RWPE1 (cell line): ENCODE measurements at regions not wholly inside any gene's neighbourhood (a gene's known extent, or its start where the extent isn't known, plus 50 kb on each side); places are given as distances from the start of the nearest gene placed in this dataset.
"Not testable (repeated sequence)": the region's sequence is repeated elsewhere in the genome, so short reads cannot be mapped to it uniquely, and the experiment has no call there.

Source experiments
- CTCF ChIA-PET: fragments of 350-600 bp; sonication (Branson Sonifier 250); formaldehyde crosslinking; extraction: SDS; loops from one replicate; lab custom pipeline; 2021; lab: Yijun Ruan, JAX
- POLR2A ChIA-PET: fragments of 400-600 bp; formaldehyde crosslinking; extraction: SDS; loops from one replicate; lab custom pipeline; 2020; ENCODE audit warnings: antibody characterized with exemption; ENCODE audit not compliant: low non-redundant PET; lab: Yijun Ruan, JAX
- DNase-seq: peaks from one replicate; pipeline ENCODE4 v3.0.0; 2012; ENCODE audit warnings: low spot score
- H3K27ac ChIP-seq: fragments of 450-650 bp; 2 replicates; pipeline ENCODE4 v1.5.1; 2017
- TF ChIP-seq, protein P1 (sequence below): fragments of 450-650 bp; conservative IDR thresholded peaks from 2 replicates; pipeline ENCODE4 v1.5.1; 2017; ENCODE audit warnings: low read depth, mild to moderate bottlenecking

- TF ChIP-seq, protein P1, sequence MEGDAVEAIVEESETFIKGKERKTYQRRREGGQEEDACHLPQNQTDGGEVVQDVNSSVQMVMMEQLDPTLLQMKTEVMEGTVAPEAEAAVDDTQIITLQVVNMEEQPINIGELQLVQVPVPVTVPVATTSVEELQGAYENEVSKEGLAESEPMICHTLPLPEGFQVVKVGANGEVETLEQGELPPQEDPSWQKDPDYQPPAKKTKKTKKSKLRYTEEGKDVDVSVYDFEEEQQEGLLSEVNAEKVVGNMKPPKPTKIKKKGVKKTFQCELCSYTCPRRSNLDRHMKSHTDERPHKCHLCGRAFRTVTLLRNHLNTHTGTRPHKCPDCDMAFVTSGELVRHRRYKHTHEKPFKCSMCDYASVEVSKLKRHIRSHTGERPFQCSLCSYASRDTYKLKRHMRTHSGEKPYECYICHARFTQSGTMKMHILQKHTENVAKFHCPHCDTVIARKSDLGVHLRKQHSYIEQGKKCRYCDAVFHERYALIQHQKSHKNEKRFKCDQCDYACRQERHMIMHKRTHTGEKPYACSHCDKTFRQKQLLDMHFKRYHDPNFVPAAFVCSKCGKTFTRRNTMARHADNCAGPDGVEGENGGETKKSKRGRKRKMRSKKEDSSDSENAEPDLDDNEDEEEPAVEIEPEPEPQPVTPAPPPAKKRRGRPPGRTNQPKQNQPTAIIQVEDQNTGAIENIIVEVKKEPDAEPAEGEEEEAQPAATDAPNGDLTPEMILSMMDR = no peak
- no peak for DNase-seq
- CTCF ChIA-PET = no interaction called here
- POLR2A ChIA-PET = no interaction called here
- no peak overlapping the region for H3K27ac ChIP-seq
Measured at GRCh38 chr17:20797292-20797691, 217.8 kb downstream of the CDRT15L2 start.

DNA sequence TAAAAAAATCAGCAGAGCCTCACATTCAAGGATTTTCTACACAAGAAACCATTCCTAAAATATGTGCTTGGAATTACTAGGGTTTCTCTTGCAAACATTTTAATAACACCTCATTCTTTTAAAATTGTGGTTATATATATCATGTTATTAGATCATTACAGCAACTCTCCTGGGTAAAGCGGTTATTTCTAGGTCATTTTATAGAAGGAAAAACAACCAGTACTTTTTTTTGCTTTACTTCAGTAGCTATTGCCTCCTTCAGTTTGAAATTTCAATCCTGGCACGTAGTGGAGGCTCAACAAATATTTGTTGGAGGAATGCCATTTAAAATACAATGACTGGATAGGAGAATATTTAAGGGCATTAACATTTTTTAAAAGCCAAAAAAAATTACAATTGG is 220.6 kb downstream of the CDRT15L2 start:
- DNase-seq = no peak
- TF ChIP-seq, protein P1 = no peak
- CTCF ChIA-PET = interaction anchor here (1.2 kb wide), 1 partner anchor 193 kb away, joined by 4 read pairs; no protein-coding TSS in a partner anchor
- no peak overlapping the region for H3K27ac ChIP-seq
- POLR2A ChIA-PET = no interaction called here

GRCh38 chr17:20805751-20806150 is 226.2 kb downstream of the CDRT15L2 start:
- H3K27ac ChIP-seq = no peak overlapping the region
- no peak for DNase-seq
- ChIA-PET POLR2A (no interaction called here), CTCF (no interaction called here)
- TF ChIP-seq, protein P1 = no peak

- H3K27ac ChIP-seq, CTCF ChIA-PET, POLR2A ChIA-PET, DNase-seq: not testable (repeated sequence)
Measured at GRCh38 chr17:20807566-20807965, 228.0 kb downstream of the CDRT15L2 start.

GRCh38 chr17:20815410-20815809 is 227.4 kb downstream of the USP22 start:
- CTCF ChIA-PET, H3K27ac ChIP-seq, POLR2A ChIA-PET, DNase-seq: not testable (repeated sequence)

DNA sequence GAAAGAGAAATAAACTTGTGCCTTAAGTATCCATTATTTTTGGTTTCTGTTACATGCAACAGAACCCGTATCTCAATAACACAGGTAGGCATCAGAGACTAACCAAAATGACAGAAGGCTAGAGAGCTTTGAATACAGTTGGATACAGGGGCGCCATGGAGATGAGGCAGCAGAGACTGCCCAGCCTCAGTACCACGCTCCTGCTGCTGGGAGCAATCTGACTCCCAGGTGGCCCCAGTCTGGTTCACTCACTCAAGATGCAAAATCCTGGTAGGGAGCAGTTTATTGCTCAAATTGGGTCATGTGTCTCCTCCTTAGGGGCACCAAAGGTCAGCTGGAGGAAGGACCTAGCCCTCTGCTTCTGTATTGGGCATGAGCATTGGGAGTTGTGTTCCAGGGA is 218.9 kb downstream of the USP22 start:
- ChIA-PET POLR2A (no interaction called here), CTCF (interaction anchor here (0.6 to 1.3 kb wide), 2 partner anchors 169 to 256 kb away, joined by 3 read pairs; no protein-coding TSS in a partner anchor)
- no peak for DNase-seq
- no peak overlapping the region for H3K27ac ChIP-seq
- TF ChIP-seq, protein P1 = no peak

DNA sequence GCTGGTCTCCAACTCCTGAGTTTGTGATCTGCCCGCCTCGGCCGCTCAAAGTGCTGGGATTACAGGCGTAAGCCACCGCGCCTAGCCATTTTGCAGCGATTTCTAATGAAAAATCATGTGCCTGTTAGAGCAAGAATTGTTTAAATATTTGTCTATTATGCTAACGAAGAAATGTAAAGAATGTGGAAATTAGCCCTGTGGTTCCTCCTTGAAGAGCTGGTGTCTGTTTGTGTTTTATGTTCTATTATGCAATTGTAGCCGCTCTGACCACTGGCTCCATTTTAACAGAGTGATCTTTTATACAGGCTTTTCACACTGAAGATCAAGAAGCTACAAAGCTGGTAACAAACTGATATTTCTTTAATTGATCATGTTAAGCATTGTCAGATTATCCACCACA is 217.3 kb downstream of the USP22 start:
- POLR2A ChIA-PET = no interaction called here
- DNase-seq = no peak
- CTCF ChIA-PET = no interaction called here
- TF ChIP-seq, protein P1 = no peak
- H3K27ac ChIP-seq = no peak overlapping the region

GRCh38 chr17:20840453-20840852 is 202.4 kb downstream of the USP22 start:
- CTCF ChIA-PET, POLR2A ChIA-PET, H3K27ac ChIP-seq, DNase-seq: not testable (repeated sequence)

GRCh38 chr17:20840987-20841865 is 201.6 kb downstream of the USP22 start:
- DNase-seq, H3K27ac ChIP-seq, POLR2A ChIA-PET, CTCF ChIA-PET: not testable (repeated sequence)

- POLR2A ChIA-PET, H3K27ac ChIP-seq, DNase-seq, CTCF ChIA-PET: not testable (repeated sequence)
Measured at GRCh38 chr17:20842012-20842411, 200.8 kb downstream of the USP22 start.

DNA sequence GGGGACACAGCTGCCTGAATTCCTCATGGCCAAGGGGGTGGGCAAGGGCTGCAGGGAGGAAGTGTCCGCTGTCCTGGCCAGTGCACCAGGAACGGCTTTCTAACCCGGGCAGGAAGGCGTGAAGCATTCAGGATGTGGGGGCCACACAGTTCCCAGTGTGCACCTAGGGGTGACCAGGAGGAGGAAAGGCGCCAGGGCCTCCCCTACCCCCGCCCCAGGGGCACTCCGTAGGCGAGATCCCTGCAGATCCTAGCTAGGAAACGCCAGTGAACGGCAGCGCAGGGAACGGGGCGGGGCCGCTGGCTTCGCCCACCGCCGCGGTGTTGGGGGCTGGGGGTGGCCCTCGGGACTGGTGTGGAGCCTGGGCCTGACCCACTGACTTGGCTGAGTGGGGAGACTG is 199.6 kb downstream of the USP22 start:
- CTCF ChIA-PET, H3K27ac ChIP-seq, POLR2A ChIA-PET, DNase-seq: not testable (repeated sequence)
